ENCODE measurements at regions not wholly inside any gene's neighbourhood (a gene's known extent, or its start where the extent isn't known, plus 50 kb on each side); places are given as distances from the start of the nearest gene placed in this dataset.

- no peak overlapping the region for H3K27ac ChIP-seq (ENCODE audit: low read depth, low read length)
- H3K9me3 ChIP-seq (ENCODE audit: control insufficient read depth in 5 of 5, low read length in 5 of 5): no peaks in the 10 kb centered on the region
- no peaks in the 10 kb centered on the region for H3K4me1 ChIP-seq (ENCODE audit: control insufficient read depth in 5 of 5, insufficient read depth in 5 of 5, low read length in 5 of 5)
- no peaks in the 10 kb centered on the region for H3K27me3 ChIP-seq (ENCODE audit: control insufficient read depth in 5 of 5, insufficient read depth in 4 of 5, low read length in 5 of 5)
- no peak overlapping the region for H3K4me3 ChIP-seq (ENCODE audit: low read depth in 1 of 5, low read length in 5 of 5)
- H3K36me3 ChIP-seq (ENCODE audit: control insufficient read depth in 5 of 5, insufficient read depth in 5 of 5, low read length in 5 of 5): no peaks in the 10 kb centered on the region
- H3K9ac ChIP-seq (ENCODE audit: low read length in 5 of 5): no peak overlapping the region
These were observed 836.0 kb upstream of the FBXO33 start for GRCh38 chr14:40268236-40268635.

GRCh38 chr14:40265096-40265495, 832.9 kb upstream of the FBXO33 start:
- H3K9me3 ChIP-seq (ENCODE audit: control insufficient read depth in 5 of 5, low read length in 5 of 5): no peaks in the 10 kb centered on the region
- no peak overlapping the region for H3K4me3 ChIP-seq (ENCODE audit: low read depth in 1 of 5, low read length in 5 of 5)
- H3K4me1 ChIP-seq (ENCODE audit: control insufficient read depth in 5 of 5, insufficient read depth in 5 of 5, low read length in 5 of 5): no peaks in the 10 kb centered on the region
- no peaks in the 10 kb centered on the region for H3K27me3 ChIP-seq (ENCODE audit: control insufficient read depth in 5 of 5, insufficient read depth in 4 of 5, low read length in 5 of 5)
- H3K36me3 ChIP-seq (ENCODE audit: control insufficient read depth in 5 of 5, insufficient read depth in 5 of 5, low read length in 5 of 5): no peaks in the 10 kb centered on the region
- no peak overlapping the region for H3K27ac ChIP-seq (ENCODE audit: low read depth, low read length)
- H3K9ac ChIP-seq (ENCODE audit: low read length in 5 of 5): no peak overlapping the region

DNA sequence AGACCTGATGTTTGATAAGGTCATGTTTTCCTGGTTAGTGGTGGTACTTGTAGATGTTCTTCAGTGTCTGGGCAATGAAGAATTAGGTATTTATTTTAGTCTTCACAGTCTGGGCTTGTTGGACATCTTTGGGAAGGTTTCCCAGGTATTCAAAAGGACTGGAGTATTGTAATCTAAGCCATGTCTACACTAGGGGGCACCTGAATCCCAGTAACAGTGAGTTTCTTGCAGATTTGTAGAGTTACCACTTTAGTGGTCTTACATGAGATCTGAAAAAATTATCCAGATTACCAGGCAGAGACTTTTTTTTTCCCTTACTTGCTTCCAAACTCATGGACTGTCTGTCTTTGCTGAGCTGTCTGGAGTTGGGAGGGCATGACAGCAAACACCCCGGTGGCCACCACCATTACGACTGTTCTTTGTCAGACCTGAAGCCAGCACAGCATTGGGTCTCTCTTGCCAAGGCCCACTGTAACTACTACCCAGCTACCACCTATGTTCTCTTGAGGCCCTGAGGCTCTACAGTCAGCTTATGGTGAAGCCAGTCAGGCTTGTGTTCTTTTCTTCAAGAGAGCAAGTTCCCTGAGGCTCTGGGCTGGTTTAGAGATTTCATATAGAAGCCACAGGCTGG, 820.7 kb upstream of the FBXO33 start:
- Histone ChIP-seq H3K4me1 (ENCODE audit: control insufficient read depth in 5 of 5, insufficient read depth in 5 of 5, low read length in 5 of 5) (no peaks in the 10 kb centered on the region), H3K27ac (ENCODE audit: low read depth, low read length) (no peak overlapping the region)

GRCh38 chr14:40248671-40249070, 816.4 kb upstream of the FBXO33 start:
- Histone ChIP-seq H3K27me3 (ENCODE audit: control insufficient read depth in 5 of 5, insufficient read depth in 4 of 5, low read length in 5 of 5) (no peaks in the 10 kb centered on the region), H3K9me3 (ENCODE audit: control insufficient read depth in 5 of 5, low read length in 5 of 5) (no peaks in the 10 kb centered on the region), H3K4me1 (ENCODE audit: control insufficient read depth in 5 of 5, insufficient read depth in 5 of 5, low read length in 5 of 5) (no peaks in the 10 kb centered on the region), H3K36me3 (ENCODE audit: control insufficient read depth in 5 of 5, insufficient read depth in 5 of 5, low read length in 5 of 5) (no peaks in the 10 kb centered on the region), H3K9ac (ENCODE audit: low read length in 5 of 5) (no peak overlapping the region), H3K4me3 (ENCODE audit: low read depth in 1 of 5, low read length in 5 of 5) (no peak overlapping the region), H3K27ac (ENCODE audit: low read depth, low read length) (no peak overlapping the region)

More for the DNA sequence above, 820.7 kb upstream of the FBXO33 start:
- Histone ChIP-seq H3K9ac (ENCODE audit: low read length in 5 of 5) (no peak overlapping the region), H3K27me3 (ENCODE audit: control insufficient read depth in 5 of 5, insufficient read depth in 4 of 5, low read length in 5 of 5) (no peaks in the 10 kb centered on the region), H3K36me3 (ENCODE audit: control insufficient read depth in 5 of 5, insufficient read depth in 5 of 5, low read length in 5 of 5) (no peaks in the 10 kb centered on the region), H3K9me3 (ENCODE audit: control insufficient read depth in 5 of 5, low read length in 5 of 5) (no peaks in the 10 kb centered on the region), H3K4me3 (ENCODE audit: low read depth in 1 of 5, low read length in 5 of 5) (no peak overlapping the region)

GRCh38 chr14:40240245-40240859, 808.1 kb upstream of the FBXO33 start:
- H3K36me3 ChIP-seq (ENCODE audit: control insufficient read depth in 5 of 5, insufficient read depth in 5 of 5, low read length in 5 of 5): no peaks in the 10 kb centered on the region
- H3K9me3 ChIP-seq (ENCODE audit: control insufficient read depth in 5 of 5, low read length in 5 of 5): peaks cover 0 to 6% (median 0%) of the 10 kb centered on the region in 5 donors
- no peak overlapping the region for H3K9ac ChIP-seq (ENCODE audit: low read length in 5 of 5)
- no peaks in the 10 kb centered on the region for H3K4me1 ChIP-seq (ENCODE audit: control insufficient read depth in 5 of 5, insufficient read depth in 5 of 5, low read length in 5 of 5)
- H3K27ac ChIP-seq (ENCODE audit: low read depth, low read length): no peak overlapping the region
- H3K27me3 ChIP-seq (ENCODE audit: control insufficient read depth in 5 of 5, insufficient read depth in 4 of 5, low read length in 5 of 5): no peaks in the 10 kb centered on the region
- H3K4me3 ChIP-seq (ENCODE audit: low read depth in 1 of 5, low read length in 5 of 5): no peak overlapping the region

GRCh38 chr14:40232302-40232701, 800.1 kb upstream of the FBXO33 start:
- Histone ChIP-seq H3K4me1 (ENCODE audit: control insufficient read depth in 5 of 5, insufficient read depth in 5 of 5, low read length in 5 of 5) (no peaks in the 10 kb centered on the region), H3K4me3 (ENCODE audit: low read depth in 1 of 5, low read length in 5 of 5) (no peak overlapping the region), H3K9me3 (ENCODE audit: control insufficient read depth in 5 of 5, low read length in 5 of 5) (peaks cover 0 to 6% (median 0%) of the 10 kb centered on the region in 5 donors), H3K36me3 (ENCODE audit: control insufficient read depth in 5 of 5, insufficient read depth in 5 of 5, low read length in 5 of 5) (no peaks in the 10 kb centered on the region), H3K27me3 (ENCODE audit: control insufficient read depth in 5 of 5, insufficient read depth in 4 of 5, low read length in 5 of 5) (no peaks in the 10 kb centered on the region), H3K9ac (ENCODE audit: low read length in 5 of 5) (no peak overlapping the region), H3K27ac (ENCODE audit: low read depth, low read length) (no peak overlapping the region)

DNA sequence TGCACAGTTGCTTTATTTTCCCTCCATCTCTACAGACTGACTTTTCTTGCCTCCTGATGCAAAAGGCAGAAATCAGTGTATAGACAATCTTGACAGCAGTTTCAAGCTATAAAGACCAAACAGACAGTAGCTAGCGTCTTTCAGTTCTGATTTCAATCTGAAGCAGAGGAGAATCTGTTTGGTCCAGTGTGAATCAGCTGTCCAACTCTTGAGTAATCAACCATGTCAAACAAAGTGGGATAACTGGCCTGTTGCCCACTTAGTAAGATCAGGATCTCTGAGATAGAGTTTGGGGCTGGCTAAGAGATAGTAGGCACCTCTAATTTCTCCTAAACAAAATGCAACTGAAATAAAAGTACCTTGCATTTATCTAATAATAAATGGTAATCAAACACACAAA, 797.4 kb upstream of the FBXO33 start:
- Histone ChIP-seq H3K9me3 (ENCODE audit: control insufficient read depth in 5 of 5, low read length in 5 of 5) (peaks cover 0 to 4% (median 0%) of the 10 kb centered on the region in 5 donors), H3K4me3 (ENCODE audit: low read depth in 1 of 5, low read length in 5 of 5) (no peak overlapping the region), H3K9ac (ENCODE audit: low read length in 5 of 5) (no peak overlapping the region), H3K4me1 (ENCODE audit: control insufficient read depth in 5 of 5, insufficient read depth in 5 of 5, low read length in 5 of 5) (no peaks in the 10 kb centered on the region), H3K36me3 (ENCODE audit: control insufficient read depth in 5 of 5, insufficient read depth in 5 of 5, low read length in 5 of 5) (no peaks in the 10 kb centered on the region), H3K27ac (ENCODE audit: low read depth, low read length) (no peak overlapping the region), H3K27me3 (ENCODE audit: control insufficient read depth in 5 of 5, insufficient read depth in 4 of 5, low read length in 5 of 5) (no peaks in the 10 kb centered on the region)

DNA sequence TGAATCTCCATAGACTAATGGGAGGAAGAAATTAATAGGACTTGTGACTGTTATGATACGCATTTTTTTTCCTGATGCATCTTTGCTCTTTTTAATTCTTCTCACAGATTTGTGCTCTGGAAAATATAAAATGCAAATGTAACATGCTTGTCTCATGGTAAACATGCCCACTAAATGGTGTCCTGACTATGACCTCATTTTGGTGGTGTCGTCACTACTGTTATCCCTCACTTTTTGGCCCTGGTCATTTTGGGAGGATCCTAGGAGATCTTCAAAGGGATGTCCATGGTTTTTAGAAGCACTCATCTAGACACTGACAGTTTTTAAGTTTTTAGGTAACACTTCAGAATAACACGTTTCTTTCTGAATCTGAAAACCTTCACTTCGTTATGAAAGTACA, 790.8 kb upstream of the FBXO33 start:
- Histone ChIP-seq H3K27me3 (ENCODE audit: control insufficient read depth in 5 of 5, insufficient read depth in 4 of 5, low read length in 5 of 5) (no peaks in the 10 kb centered on the region), H3K9ac (ENCODE audit: low read length in 5 of 5) (no peak overlapping the region)

DNA sequence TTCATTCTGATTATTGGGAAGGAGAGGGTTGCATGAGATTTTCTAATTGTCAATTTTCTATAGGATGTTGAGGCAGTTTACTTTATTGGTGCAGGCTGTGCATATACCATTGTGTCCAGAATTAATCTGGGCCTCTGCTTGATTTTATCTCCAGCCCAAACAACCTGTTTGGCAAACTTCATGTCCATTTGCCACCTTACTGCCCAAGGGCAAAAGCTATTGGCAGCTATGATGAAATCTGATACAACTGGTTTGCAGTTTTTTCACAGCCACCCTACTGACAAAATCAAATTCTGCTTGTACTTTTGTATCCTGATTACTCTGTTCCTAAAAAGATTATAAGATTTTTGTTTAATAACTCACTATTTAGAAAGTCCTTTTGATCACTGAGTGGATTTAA, 789.2 kb upstream of the FBXO33 start:
- no peaks in the 10 kb centered on the region for H3K36me3 ChIP-seq (ENCODE audit: control insufficient read depth in 5 of 5, insufficient read depth in 5 of 5, low read length in 5 of 5)
- no peak overlapping the region for H3K27ac ChIP-seq (ENCODE audit: low read depth, low read length)
- H3K27me3 ChIP-seq (ENCODE audit: control insufficient read depth in 5 of 5, insufficient read depth in 4 of 5, low read length in 5 of 5): no peaks in the 10 kb centered on the region
- no peaks in the 10 kb centered on the region for H3K4me1 ChIP-seq (ENCODE audit: control insufficient read depth in 5 of 5, insufficient read depth in 5 of 5, low read length in 5 of 5)
- H3K9me3 ChIP-seq (ENCODE audit: control insufficient read depth in 5 of 5, low read length in 5 of 5): no peaks in the 10 kb centered on the region
- H3K4me3 ChIP-seq (ENCODE audit: low read depth in 1 of 5, low read length in 5 of 5): no peak overlapping the region
- no peak overlapping the region for H3K9ac ChIP-seq (ENCODE audit: low read length in 5 of 5)

More for the DNA sequence above, 790.8 kb upstream of the FBXO33 start:
- no peak overlapping the region for H3K27ac ChIP-seq (ENCODE audit: low read depth, low read length)
- no peaks in the 10 kb centered on the region for H3K36me3 ChIP-seq (ENCODE audit: control insufficient read depth in 5 of 5, insufficient read depth in 5 of 5, low read length in 5 of 5)
- no peak overlapping the region for H3K4me3 ChIP-seq (ENCODE audit: low read depth in 1 of 5, low read length in 5 of 5)
- H3K4me1 ChIP-seq (ENCODE audit: control insufficient read depth in 5 of 5, insufficient read depth in 5 of 5, low read length in 5 of 5): no peaks in the 10 kb centered on the region
- no peaks in the 10 kb centered on the region for H3K9me3 ChIP-seq (ENCODE audit: control insufficient read depth in 5 of 5, low read length in 5 of 5)

DNA sequence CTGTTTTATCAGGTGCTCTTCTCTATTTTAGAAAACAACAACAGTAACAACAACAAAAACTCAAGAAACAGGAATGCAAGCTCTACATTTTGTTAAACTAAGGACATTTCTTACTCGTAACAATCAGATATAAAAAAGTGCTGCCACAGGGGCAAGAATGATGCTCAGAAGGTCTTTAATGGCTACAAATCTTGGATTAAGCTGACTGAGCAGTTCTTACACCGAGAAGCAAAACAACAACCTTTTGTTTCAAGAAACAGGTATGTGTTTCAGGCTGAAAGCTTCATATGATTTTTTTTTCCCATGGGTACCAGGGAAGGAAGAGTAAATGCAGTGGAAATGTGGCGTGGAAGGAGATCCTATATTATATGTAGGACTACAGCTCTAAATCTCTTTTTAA, 786.8 kb upstream of the FBXO33 start:
- Histone ChIP-seq H3K4me1 (ENCODE audit: control insufficient read depth in 5 of 5, insufficient read depth in 5 of 5, low read length in 5 of 5) (no peaks in the 10 kb centered on the region), H3K9ac (ENCODE audit: low read length in 5 of 5) (no peak overlapping the region), H3K4me3 (ENCODE audit: low read depth in 1 of 5, low read length in 5 of 5) (no peak overlapping the region), H3K27ac (ENCODE audit: low read depth, low read length) (no peak overlapping the region), H3K27me3 (ENCODE audit: control insufficient read depth in 5 of 5, insufficient read depth in 4 of 5, low read length in 5 of 5) (no peaks in the 10 kb centered on the region), H3K9me3 (ENCODE audit: control insufficient read depth in 5 of 5, low read length in 5 of 5) (no peaks in the 10 kb centered on the region), H3K36me3 (ENCODE audit: control insufficient read depth in 5 of 5, insufficient read depth in 5 of 5, low read length in 5 of 5) (no peaks in the 10 kb centered on the region)
